Neural crest cell (in vitro differentiated cells): ENCODE measurements at regions not wholly inside any gene's neighbourhood (a gene's known extent, or its start where the extent isn't known, plus 50 kb on each side); places are given as distances from the start of the nearest gene placed in this dataset.
"Not testable (repeated sequence)": the region's sequence is repeated elsewhere in the genome, so short reads cannot be mapped to it uniquely, and the experiment has no call there.

Source experiments
- DNase-seq: peaks from one replicate; pipeline ENCODE4 v3.0.0; 2021; ENCODE audit warnings: low read depth, mixed read lengths, low spot score
- H3K27ac Mint-ChIP-seq: one replicate; pipeline ENCODE4 v1.8.0; 2021; ENCODE audit warnings: mild to moderate bottlenecking, mixed read lengths; ENCODE audit not compliant: unreplicated experiment
- H3K27me3 Mint-ChIP-seq: 2 replicates; pipeline ENCODE4 v1.8.0; 2021; ENCODE audit warnings: low read depth, mild to moderate bottlenecking, mixed read lengths
- H3K36me3 Mint-ChIP-seq: 2 replicates; pipeline ENCODE4 v1.8.0; 2021; ENCODE audit warnings: low read depth, mild to moderate bottlenecking, mixed read lengths
- H3K4me1 Mint-ChIP-seq: 2 replicates; pipeline ENCODE4 v1.8.0; 2021; ENCODE audit warnings: mixed read lengths
- H3K4me3 Mint-ChIP-seq: one replicate; pipeline ENCODE4 v1.8.0; 2021; ENCODE audit warnings: mild to moderate bottlenecking, mixed read lengths
- H3K9me3 Mint-ChIP-seq: 2 replicates; pipeline ENCODE4 v1.8.0; 2021; ENCODE audit warnings: mixed read lengths
- CTCF ChIP-seq: fragments of 200-600 bp; sonication (generic); conservative IDR thresholded peaks from 2 replicates; pipeline ENCODE4 v1.5.0; 2021; ENCODE audit warnings: antibody characterized with exemption, mild to moderate bottlenecking

GRCh38 chr2:7378591-7378990 is 461.4 kb downstream of the RNF144A start:
- peaks cover 7% of the 10 kb centered on the region for H3K9me3 Mint-ChIP-seq
- no peaks in the 10 kb centered on the region for H3K36me3 Mint-ChIP-seq
- no peaks in the 10 kb centered on the region for H3K27me3 Mint-ChIP-seq
- H3K4me3 Mint-ChIP-seq: no peak overlapping the region
- no peak for DNase-seq
- TF ChIP-seq CTCF: no peak
- peak overlapping the region; percentile 76 for H3K27ac Mint-ChIP-seq
- H3K4me1 Mint-ChIP-seq: peaks cover 4% of the 10 kb centered on the region

DNA sequence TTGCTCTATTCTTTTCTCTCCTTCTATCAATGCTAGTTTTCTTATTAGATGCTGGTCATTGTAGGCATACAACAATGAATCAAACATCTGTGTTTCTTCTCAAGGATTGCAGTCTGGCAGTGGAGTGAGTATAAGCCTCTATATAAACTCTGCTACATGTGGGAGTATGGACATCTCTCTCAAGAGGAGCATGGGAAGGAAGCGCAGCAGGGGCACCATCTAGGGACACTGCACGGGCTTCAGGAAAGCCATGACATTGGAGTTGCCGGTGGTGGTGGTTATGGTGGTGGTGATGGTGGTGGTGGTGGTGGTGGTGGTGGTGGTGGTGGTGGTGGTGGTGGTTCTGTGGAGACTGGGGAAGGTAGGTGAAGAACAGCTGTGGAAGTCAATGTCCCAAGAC is 462.6 kb downstream of the RNF144A start:
- Mint-ChIP-seq H3K4me1 (peaks cover 4% of the 10 kb centered on the region), H3K27ac (no peak overlapping the region), H3K27me3 (no peaks in the 10 kb centered on the region), H3K9me3 (peaks cover 7% of the 10 kb centered on the region), H3K4me3 (no peak overlapping the region), H3K36me3 (no peaks in the 10 kb centered on the region)
- DNase-seq: no peak
- no peak for TF ChIP-seq CTCF

DNA sequence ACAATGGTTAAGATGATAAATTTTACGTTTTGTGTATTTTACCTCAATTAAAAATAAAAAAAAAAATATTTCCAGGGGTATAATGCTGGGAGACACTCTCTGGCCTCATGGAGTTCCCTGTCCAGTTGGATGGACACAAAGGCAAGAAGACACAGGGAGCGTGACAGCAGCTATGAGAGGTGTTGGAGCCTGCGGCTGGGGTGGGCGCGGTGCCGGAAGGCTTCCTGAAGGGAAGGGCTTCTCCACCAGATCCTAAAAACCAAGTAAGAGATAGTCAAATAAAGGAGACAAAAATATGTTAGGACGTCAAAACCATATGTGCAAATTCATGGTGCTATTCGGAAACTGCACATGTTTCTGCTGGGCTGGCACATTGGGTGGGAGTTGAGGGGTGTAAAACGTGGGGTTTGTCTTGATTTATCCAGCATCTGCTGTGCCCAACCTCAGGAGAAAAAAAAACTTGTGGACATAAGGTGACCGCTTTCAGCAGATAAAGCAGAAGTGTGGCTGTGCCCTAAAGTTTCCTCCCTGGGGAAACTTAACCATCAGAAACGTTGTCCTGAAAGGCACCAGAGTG is 467.6 kb downstream of the RNF144A start:
- Mint-ChIP-seq H3K36me3 (no peaks in the 10 kb centered on the region), H3K27me3 (no peaks in the 10 kb centered on the region), H3K27ac (no peak overlapping the region), H3K9me3 (peaks cover 7% of the 10 kb centered on the region), H3K4me3 (no peak overlapping the region), H3K4me1 (peaks cover 4% of the 10 kb centered on the region)
- TF ChIP-seq CTCF: no peak
- DNase-seq: no peak

DNA sequence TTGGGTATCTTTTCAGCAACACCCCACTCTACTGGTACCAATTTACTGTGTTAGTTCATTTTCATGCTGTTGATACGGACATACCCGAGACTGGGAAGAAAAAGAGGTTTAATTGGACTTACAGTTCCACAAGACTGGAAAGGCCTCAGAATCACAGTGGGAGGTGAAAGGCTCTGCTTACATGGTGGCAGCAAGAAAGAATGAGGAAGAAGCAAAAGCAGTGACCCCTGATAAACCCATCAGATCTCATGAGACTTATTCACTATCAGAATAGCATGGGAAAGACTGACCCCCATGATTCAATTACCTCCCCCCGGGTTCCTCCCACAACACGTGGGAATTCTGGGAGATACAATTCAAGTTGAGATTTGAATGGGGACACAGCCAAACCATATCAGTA is 473.1 kb downstream of the RNF144A start:
- DNase-seq, H3K27ac Mint-ChIP-seq, H3K27me3 Mint-ChIP-seq, H3K4me1 Mint-ChIP-seq, H3K9me3 Mint-ChIP-seq, H3K4me3 Mint-ChIP-seq, H3K36me3 Mint-ChIP-seq: not testable (repeated sequence)

DNA sequence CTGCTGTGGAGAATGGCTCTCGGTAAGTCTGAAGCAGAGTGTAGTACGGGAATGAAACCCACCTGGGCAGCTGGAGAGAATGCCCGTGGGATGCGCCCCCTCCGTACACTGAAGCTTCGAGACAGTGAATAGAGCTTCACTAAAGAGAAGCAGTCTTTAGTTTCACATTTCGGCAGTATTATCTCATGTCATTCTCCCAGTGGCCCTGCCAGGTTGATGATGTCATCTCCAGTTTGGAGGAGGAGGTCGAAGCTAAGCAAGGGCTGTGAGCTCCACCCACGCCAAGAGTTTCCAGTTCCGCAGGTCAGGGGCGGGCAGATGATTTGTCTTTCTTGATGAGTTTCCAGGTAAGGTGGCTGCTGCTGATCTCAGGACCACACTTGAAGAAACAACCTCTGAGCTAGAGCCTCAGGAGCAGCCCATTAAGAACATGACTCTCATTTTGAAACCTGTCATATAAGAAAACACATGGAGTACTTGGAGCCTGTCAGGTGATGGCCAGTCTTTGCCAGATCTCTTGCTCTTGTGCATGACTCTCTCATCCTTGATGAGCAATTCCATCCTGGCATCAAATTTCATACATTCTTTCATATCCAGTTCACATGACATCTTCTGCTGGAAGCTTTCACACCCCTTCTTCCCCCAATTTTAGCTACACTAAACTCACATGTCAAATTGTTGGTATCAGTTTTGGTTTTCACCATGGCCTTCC is 475.0 kb downstream of the RNF144A start:
- DNase-seq: no peak
- H3K4me1 Mint-ChIP-seq: no peaks in the 10 kb centered on the region
- peaks cover 2% of the 10 kb centered on the region for H3K9me3 Mint-ChIP-seq
- no peaks in the 10 kb centered on the region for H3K27me3 Mint-ChIP-seq
- H3K27ac Mint-ChIP-seq: no peak overlapping the region
- H3K36me3 Mint-ChIP-seq: no peaks in the 10 kb centered on the region
- H3K4me3 Mint-ChIP-seq: no peak overlapping the region
- no peak for TF ChIP-seq CTCF

- H3K27me3 Mint-ChIP-seq: no peaks in the 10 kb centered on the region
- no peaks in the 10 kb centered on the region for H3K4me1 Mint-ChIP-seq
- no peaks in the 10 kb centered on the region for H3K36me3 Mint-ChIP-seq
- no peak for TF ChIP-seq CTCF
- no peak overlapping the region for H3K27ac Mint-ChIP-seq
- H3K9me3 Mint-ChIP-seq: no peaks in the 10 kb centered on the region
- DNase-seq: no peak
- H3K4me3 Mint-ChIP-seq: no peak overlapping the region
Observed at GRCh38 chr2:7394195-7394594, 477.0 kb downstream of the RNF144A start.
